Stimulated activated CD4-positive, alpha-beta T cell treated with anti-CD3 and anti-CD28 coated beads, TNF-alpha, amount 100 ng/mL, for 1 hour (primary cell): ENCODE measurements at regions not wholly inside any gene's neighbourhood (a gene's known extent, or its start where the extent isn't known, plus 50 kb on each side); places are given as distances from the start of the nearest gene placed in this dataset.

Source experiments
- DNase-seq, 3 donors: peaks; one replicate each; pipeline ENCODE4 v3.0.0-alpha.2; 2020; ENCODE audit warnings: low read depth in 3 of 3, low spot score in 1 of 3

DNA sequence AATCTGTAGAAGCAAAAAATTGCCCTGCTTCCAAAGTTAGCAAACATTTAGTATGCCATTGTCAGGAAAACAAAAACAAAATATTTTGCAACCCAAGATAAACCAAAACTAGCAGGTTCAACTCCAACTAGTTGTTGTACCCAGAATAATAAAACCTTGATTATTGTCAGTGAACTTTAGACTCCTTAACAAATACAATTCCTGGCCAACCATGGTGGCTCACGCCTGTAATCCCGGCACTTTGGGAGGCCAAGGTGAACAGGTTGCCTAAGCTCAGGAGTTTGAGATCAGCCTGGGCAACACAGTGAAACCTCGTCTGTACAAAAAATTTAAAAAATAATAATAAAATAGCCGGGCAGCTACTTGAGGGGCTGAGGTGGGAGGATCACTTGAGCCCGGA lies 53.6 kb upstream of the EPCAM start:
- no peak for DNase-seq

DNA sequence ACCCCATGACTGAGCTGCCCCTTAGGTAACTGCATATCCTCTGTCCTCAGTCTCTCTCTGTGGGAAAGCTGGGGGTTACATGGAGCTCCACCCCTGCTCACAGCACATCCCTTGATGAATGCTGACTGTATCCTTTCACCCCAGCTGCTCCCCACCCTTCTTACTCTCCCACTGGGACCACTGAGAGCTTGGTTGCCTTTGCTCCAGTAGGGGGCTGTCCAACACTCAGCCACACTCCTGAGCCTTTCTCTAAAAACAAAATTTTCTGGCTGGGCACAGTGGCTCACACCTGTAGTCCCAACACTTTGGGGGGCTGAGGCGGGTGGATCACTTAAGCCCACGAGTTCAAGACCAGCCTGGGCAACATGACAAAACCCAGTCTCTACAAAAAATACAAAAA lies 55.4 kb upstream of the EPCAM start:
- no peak for DNase-seq

GRCh38 chr2:47313141-47313691 lies 55.9 kb upstream of the EPCAM start:
- no peak for DNase-seq

DNA sequence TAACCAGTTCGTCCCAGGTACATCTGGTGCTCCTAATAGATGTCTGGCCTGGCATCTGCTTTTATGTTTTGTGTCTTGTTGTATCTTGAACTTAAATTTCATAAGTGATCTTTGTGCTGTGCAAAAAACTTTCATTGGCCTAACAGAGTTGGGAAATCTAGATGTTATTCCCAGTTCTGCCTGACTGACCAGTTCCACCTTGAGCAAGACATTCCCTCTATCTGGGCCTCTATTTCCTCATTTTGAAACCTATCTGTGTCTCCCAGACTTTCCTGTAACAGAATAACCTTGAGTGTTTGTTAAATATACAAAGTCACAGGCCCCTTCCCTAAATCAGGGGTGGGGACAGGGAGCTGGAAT lies 56.6 kb upstream of the EPCAM start:
- no peak for DNase-seq

- no peak for DNase-seq
Observed at GRCh38 chr2:47311764-47312490, 57.2 kb upstream of the EPCAM start.

DNA sequence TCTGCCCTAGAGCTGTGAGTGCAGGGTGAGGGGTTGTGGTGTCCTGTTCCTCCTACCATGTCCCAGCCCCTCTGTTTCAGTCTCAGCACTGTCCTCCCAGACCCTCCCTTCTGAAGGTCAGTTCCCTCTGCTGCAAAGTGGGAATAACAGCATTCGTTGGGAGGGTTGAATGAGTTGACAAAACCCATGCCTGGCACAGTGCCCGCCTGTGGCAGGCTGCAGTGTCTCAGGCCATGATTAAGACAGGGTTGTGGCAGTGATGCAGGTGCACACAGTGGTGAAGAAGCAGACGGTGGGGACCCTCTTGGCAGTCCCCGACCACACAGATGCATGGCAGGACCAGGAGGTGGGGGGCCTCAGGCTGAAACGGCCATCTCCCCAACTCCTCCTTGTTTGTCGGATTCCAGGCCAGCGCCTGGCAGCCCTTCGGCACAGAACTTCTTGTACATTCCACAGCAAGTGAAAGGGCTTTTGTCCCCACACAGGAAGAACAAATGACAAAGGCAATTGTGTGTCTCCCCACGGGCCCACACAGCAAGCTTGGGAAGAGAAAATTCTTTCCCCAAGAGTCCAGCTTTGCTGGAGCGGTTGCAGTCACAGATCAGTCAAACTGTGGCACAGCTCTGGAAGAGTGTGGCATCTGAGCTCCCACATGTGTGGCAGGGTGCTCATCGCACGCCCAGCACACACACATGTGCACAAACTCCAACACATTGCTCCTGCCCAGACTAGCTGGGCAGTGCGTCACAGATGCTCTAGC lies 58.1 kb upstream of the EPCAM start:
- DNase-seq = no peak

DNA sequence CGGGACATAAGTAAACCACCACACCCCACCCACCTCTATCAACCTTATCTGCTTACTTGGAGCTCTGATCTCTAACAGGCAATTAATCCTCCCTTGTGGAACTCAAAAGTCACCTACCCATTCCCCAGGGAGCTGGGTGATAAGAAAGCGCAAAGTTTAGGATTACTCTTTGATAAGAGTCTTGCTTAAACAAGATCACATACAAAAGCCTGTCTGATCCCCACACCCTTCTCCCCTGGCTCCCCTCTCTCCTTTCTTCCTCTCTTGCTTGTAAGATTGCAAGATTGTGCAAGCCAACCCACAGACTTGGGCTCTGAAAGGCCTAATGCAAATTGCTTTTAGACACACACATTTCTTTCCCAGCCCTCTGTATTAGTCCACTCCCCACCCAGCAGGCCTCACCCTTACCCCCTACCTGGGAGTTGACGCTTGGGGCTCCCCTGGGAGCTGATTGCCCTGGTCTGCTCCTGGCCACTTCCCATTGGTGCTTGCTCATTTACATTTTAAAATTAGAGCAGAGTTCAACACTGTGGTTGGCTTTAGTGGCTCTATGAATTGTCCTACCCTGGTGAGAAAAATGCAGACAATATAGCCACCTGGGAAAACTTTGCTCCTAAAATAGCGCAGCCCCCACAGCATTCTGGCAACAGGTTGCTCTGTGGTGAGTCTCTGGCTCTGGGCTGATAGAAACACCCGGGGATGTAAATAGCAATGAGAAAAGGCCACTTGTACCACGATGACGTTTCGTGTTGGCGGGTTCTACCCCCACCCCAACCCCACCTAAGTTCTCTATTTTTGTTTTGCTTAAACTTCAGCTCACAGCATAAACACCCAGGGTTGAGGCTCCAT lies 58.9 kb upstream of the EPCAM start:
- no peak for DNase-seq

DNA sequence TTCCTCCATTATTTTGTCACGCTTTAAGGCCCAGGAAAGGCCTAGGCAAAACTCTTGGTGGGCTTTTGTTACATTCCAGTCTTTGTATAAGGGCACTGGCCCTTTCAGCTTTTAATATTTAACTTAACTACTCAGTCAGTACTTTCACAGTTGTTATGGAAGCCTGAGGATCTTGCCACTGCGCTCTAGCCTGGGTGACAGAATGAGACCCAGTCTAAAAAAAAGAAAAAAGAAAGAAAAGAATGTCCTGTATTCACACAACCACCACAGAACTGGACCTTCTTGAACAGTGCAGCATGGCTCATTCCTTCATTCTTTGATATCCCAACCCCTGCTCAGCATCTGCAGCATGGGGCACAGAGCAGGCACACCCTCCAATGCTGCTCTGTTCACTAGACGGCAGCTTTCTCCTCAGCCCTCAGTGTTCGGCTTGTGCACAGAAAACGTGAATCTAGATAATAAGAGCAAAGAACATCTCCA lies 59.6 kb upstream of the EPCAM start:
- DNase-seq = no peak

DNA sequence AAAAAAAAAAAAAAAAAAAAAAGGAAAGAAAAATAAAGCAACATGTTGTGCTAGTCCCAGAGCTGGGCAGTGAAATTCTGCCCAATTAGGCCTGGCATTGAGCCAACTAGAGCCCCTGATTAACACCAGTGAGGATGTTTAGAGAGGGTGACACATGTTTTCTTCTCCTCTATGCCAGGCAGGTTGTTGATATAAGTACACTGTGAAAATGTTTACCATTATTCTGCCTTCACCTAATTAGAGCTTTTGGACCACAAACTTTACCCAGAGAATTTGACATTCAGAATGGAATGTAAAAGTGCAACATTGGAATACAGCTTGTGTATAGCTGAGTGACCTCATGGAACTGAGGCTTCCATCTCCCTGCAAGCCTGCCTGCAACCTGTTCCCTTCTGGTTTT lies 62.0 kb upstream of the EPCAM start:
- no peak for DNase-seq

- DNase-seq = no peak
Observed at GRCh38 chr2:47304654-47305053, 64.5 kb upstream of the EPCAM start.

DNA sequence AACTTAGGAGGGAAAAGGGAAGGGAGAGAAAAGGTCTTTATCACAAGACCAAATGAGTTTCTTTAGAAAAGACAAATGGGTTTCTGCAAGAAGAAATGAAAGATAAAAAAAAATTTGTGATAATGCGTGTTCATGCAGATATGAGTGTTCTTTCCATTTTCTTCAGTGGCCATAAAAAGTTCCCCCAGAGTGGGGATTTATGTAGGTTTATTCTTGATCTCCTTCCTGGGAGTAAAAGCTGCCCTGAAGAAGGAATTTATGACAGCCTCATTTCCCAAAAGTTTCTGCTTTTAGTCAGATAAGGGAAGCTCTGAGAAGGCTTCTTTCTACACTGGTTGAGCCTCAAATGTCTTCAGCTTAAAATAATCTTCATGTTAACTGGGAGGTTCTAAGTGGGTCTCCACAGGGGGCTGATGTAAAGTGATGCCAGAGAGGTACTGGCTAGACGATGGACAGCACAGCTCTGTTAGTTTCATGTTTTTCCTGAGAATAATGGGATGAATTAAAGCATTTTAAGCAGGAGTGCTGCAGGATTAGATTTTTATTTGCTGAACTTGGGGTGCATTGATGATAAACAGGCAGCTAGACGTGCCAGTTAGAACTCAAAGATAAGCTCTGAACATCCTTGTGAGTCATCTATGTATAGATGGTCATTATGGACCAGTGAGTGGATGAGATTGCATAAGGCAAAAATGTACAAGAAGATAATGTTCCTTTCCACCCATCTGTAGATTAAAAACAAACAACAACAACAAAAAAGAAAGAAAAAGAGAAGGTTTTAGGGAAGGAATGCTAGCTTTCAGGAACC lies 65.6 kb upstream of the EPCAM start:
- DNase-seq = no peak

GRCh38 chr2:47302308-47302707 lies 66.8 kb upstream of the EPCAM start:
- no peak for DNase-seq

DNA sequence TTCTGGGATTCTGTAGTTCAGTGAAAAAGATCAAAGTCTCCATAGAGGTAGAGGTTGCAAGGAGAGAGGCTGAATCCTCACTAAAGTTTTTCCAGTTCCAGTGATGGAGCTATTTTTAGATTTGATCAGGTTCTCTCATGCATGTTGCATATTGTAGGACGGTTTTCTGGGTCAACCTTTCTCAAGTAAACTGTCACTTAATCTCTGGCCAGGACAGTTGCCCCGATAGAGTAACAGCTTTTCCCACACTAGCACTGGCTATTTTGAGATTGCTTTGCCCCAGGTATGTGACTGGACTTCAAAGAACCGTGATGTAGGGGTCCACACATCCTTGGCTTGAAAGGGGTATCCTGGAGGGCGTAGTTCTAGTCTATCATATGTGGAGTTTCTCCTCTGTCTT lies 67.4 kb upstream of the EPCAM start:
- no peak for DNase-seq

GRCh38 chr2:47301277-47301618 lies 67.9 kb upstream of the EPCAM start:
- DNase-seq = no peak

- DNase-seq = no peak
Observed at GRCh38 chr2:47300609-47301276, 68.4 kb upstream of the EPCAM start.

DNA sequence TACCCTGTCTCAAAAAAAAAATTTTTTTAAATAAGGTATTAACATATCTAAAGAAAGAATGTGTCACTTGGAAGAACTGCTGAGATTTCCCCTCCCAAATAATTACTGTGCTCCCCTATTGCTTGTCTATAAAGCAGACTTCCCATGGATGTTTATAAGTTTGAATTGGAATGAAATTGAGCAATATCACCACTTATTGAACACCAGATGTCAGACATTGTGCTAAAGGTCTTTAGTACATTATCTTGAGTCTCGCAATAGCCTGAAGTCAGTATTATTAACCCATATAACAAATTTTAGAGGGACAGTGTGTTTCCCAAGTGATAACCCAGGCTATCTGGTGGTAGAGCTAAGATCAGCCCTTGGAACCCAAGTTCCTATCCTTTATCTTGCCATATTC lies 69.0 kb upstream of the EPCAM start:
- DNase-seq = no peak

- DNase-seq = no peak
Observed at GRCh38 chr2:47299555-47299954, 69.6 kb upstream of the EPCAM start.

DNA sequence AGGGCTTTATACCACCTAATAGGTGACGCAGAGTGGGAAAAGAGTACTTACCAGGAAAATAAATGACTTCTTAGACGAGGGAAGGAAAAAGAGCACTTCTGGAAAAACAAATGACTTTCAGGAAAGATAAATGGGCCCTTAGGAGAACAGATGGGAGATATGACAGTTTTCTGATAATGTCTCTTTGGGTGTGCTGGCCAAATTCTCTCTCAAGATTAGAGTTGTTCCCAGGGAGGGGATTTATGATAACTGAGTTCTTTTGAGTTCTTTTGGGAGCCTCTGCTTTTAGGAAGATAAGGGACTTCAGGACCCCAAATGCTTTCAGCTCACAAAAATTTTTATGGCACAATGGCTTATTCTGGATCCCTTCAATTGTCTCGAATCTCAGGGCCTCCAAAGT lies 70.3 kb upstream of the EPCAM start:
- DNase-seq = no peak

DNA sequence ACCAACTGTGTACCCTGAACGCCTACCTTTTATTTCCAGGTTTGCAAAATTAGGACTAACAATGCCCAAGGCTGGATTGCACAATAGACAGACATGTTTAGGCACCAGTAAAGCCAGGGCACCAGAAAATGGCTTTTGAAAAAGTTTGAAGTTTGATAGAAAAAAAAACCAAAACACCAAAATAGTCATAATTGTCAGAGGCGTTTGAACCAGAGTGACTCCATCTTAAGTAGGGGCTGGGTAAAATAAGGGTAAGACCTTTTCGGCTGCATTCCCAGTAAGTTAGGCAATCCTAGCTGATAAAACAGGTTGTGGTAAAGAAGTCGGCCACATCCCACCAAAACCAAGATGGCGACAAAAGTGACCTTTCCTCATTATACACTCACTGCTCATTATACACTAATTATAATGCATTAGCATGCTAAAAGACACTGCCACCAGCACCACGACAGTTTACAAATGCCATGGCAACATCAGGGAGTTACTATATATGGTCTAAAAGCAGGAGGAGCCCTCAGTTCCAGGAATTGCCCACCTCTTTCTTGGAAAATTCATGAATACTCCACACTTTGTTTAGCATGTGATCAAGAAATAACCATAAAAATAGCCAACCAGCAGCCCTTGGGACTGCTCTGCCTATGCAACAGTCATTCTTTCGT lies 71.2 kb upstream of the EPCAM start:
- no peak for DNase-seq
